ENCODE measurements at regions not wholly inside any gene's neighbourhood (a gene's known extent, or its start where the extent isn't known, plus 50 kb on each side); places are given as distances from the start of the nearest gene placed in this dataset.

DNA sequence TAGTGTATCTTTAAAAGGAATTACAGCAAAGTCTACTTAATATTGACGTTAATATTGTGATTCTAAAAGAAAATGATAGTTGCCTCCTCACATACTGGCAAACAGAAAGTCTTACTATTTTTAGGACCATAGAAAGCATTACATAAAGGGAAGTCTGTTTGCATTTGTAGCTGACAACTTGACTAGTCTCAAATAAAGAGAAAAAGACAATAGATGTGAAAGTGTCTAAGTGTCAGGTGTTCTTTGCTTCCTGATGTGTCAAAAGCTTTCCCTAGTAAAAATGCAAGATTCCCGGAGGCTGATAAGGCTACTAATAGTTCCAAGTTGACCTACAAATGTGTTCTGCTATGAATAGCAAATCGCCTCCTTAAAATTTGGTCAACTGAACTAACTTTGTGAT, 259.7 kb downstream of the CDH10 start:
- DNase-seq = no peak

- no peak for DNase-seq
Measured at GRCh38 chr5:24385617-24386016, 259.2 kb downstream of the CDH10 start.

DNA sequence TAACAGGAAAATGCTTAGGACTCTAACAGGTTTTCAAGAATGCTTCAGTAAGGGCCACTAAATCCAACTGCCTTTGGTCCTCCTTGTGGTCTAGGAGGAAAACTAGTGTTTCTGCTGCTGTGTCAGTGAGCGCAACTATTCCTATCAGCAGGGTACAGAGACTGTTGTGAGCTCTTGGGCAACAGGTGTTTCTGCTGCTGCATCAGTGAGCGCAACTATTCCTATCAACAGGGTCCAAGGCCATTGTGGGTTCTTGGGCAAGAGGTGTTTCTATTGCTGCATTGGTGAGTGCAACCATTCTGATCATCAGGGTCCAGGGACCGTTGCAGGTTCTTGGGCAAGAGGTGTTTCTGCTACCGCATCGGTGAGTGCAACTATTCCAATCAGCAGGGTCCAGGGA, 256.3 kb downstream of the CDH10 start:
- DNase-seq = no peak

DNA sequence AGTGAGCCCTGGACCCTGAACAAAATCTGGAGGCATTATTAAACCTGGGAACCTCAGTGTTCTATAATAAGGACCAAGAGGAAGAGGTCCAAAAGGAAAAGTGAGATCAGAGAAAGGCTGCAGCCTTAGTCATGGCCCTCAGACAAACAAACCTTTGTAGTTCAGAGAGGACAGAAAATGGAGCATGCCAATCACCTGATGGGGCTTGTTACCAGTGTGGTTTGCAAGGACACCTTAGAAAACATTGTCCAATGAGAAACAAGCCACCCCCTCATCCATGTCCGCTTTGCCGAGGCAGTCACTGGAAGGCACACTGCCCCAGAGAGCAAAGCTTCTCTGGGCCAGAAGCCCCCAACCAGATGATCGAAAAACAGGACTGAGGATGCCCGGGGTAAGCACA, 254.8 kb downstream of the CDH10 start:
- no peak for DNase-seq

- no peak for DNase-seq
Measured at GRCh38 chr5:24391816-24392215, 253.0 kb downstream of the CDH10 start.

DNA sequence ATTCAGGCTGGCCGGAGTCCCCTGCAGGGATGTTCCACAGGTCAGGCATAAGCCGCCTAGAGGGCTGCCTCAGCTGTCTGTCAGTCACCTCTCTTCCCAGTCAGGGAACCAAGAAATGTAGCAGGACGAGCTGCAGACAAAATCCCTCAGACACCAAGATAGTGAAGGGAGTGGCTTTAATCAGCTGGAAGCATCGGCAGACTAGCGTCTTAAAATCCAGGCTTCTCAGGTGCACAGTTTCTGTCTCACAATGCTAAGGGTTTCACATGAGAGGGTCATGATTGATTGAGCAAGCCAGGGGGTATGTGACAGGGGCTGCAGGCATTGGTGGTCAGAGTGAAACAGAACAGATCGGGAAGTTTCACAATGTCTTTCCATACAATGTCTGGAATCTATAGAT, 247.2 kb downstream of the CDH10 start:
- no peak for DNase-seq

- no peak for DNase-seq
Measured at GRCh38 chr5:24401773-24402172, 243.0 kb downstream of the CDH10 start.

GRCh38 chr5:24407466-24407865, 237.3 kb downstream of the CDH10 start:
- DNase-seq = no peak

- DNase-seq = no peak
Measured at GRCh38 chr5:24428345-24428744, 216.4 kb downstream of the CDH10 start.

DNA sequence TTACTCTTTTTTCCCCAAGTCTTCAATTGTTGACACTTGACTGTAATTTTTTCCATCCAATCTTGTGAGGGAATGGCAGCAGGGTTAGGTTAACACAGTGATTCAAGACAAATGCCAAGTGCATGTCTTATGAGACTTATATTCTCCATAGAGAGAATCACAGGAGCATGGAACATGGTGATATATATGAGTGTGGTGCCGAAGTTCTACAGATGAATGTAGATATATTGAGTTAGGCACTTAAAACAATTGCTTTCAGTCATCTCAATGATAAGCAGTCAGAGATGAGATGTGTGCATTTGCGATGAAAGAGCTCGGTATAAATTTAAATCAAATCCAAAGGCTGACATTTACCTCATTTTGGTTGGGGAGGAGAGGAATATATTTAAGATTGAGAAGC, 211.2 kb downstream of the CDH10 start:
- no peak for DNase-seq
